ENCODE measurements at regions not wholly inside any gene's neighbourhood (a gene's known extent, or its start where the extent isn't known, plus 50 kb on each side); places are given as distances from the start of the nearest gene placed in this dataset.
"Not testable (repeated sequence)": the region's sequence is repeated elsewhere in the genome, so short reads cannot be mapped to it uniquely, and the experiment has no call there.

GRCh38 chr5:119299242-119299614 lies 56.6 kb upstream of the TNFAIP8 start:
- not testable (repeated sequence) for DNase-seq

GRCh38 chr5:119299615-119300310 lies 56.1 kb upstream of the TNFAIP8 start:
- not testable (repeated sequence) for DNase-seq

- DNase-seq, result no peak
Measured at GRCh38 chr5:119300311-119300670, 55.5 kb upstream of the TNFAIP8 start.

- DNase-seq, result no peak
Measured at GRCh38 chr5:119301210-119301609, 54.6 kb upstream of the TNFAIP8 start.

- DNase-seq, result no peak
Measured at GRCh38 chr5:119301906-119302305, 53.9 kb upstream of the TNFAIP8 start.

- DNase-seq, result no peak
Measured at GRCh38 chr5:119302449-119302848, 53.4 kb upstream of the TNFAIP8 start.

- DNase-seq, result peak; percentile 52
Measured at GRCh38 chr5:119302916-119303897, 52.6 kb upstream of the TNFAIP8 start.

GRCh38 chr5:119304439-119305211 lies 51.2 kb upstream of the TNFAIP8 start:
- no peak for DNase-seq

Measured in left kidney (tissue), 1 donor.